ENCODE measurements at regions not wholly inside any gene's neighbourhood (a gene's known extent, or its start where the extent isn't known, plus 50 kb on each side); places are given as distances from the start of the nearest gene placed in this dataset.
A peak's percentile ranks its signal among the peaks of the same experiment; 100 is the strongest.

DNA sequence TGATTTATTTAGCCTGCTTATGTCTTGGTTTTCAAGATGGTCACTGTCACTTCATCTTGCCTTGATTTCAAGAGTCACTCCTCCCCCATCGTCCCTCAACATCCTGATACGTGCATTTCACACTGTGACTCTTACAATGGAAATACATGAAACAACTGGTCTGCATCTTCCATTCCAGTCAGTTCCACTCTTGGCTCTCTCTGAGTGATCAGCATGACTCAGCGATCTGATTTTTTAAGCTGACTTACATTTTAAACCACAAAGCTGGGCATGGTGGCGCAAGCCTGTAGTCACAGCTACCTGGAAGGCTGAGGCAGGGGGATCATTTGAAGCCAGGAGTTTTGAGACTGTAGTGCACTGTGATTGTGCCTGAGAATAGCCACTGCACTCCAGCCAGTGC, 271.2 kb upstream of the ROPN1 start:
- 86% methylated on average over 2 of the region's 4 CpGs for WGBS (ENCODE audit: insufficient coverage)
- peaks cover 7% of the 10 kb centered on the region for H3K4me1 ChIP-seq (ENCODE audit: control insufficient read depth, insufficient read depth, low read length)
- no peaks in the 10 kb centered on the region for H3K27me3 ChIP-seq (ENCODE audit: control insufficient read depth, insufficient read depth, low read length)
- no peaks in the 10 kb centered on the region for H3K36me3 ChIP-seq (ENCODE audit: control insufficient read depth, insufficient read depth, low read length)
- no peak for DNase-seq (ENCODE audit: low read depth in 4 of 6, low spot score in 6 of 6)
- no peak overlapping the region for H3K4me3 ChIP-seq (ENCODE audit: low read depth, low read length)
- no peak overlapping the region for H3K27ac ChIP-seq (ENCODE audit: low read depth, low read length)
- H3K9me3 ChIP-seq (ENCODE audit: control insufficient read depth, insufficient read depth, low read length) = no peaks in the 10 kb centered on the region

DNA sequence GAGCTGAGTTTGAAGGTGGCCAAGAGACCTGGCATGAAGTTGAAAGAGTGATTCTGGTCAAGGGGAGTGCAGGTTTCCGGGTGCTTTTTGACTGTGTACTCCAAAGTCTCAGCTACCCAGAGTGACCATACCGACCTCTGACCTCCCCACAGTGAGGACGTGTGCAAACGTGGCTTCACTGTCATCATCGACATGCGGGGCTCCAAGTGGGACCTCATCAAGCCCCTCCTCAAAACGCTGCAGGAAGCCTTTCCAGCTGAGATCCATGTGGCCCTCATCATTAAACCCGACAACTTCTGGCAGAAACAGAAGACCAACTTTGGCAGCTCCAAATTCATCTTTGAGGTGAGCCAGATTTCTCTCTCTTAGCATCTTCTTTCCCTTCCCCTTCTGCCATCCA, 272.4 kb upstream of the ROPN1 start:
- peaks cover 7% of the 10 kb centered on the region for H3K4me1 ChIP-seq (ENCODE audit: control insufficient read depth, insufficient read depth, low read length)

DNA sequence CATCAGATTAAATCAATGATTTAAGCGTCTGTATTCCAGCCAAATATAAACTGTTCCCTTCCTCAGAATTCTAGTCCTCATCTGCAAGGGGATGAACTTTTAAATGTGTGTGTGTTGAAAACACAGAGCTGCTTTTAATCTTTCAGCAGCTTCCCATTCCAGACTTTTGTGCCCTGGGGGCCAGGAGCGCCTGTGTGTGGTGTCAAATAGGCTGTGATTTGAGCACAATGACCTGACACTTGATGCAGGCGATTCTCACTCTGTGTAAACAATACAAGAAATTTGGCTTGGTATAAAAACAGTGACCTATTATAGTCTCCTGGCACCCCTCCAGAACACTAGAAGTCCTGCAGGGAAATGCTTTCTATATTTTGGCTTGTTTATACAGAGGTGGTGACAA, 274.6 kb upstream of the ROPN1 start:
- H3K4me1 ChIP-seq (ENCODE audit: control insufficient read depth, insufficient read depth, low read length) = peaks cover 3% of the 10 kb centered on the region
- peaks cover 7% of the 10 kb centered on the region for H3K36me3 ChIP-seq (ENCODE audit: control insufficient read depth, insufficient read depth, low read length)
- no peaks in the 10 kb centered on the region for H3K9me3 ChIP-seq (ENCODE audit: control insufficient read depth, insufficient read depth, low read length)
- WGBS (ENCODE audit: insufficient coverage) = no CpG with 5 or more reads among the region's 3 CpGs
- H3K4me3 ChIP-seq (ENCODE audit: low read depth, low read length) = no peak overlapping the region
- peak in 2 of 6 donors; percentile 41 to 44 for DNase-seq (ENCODE audit: low read depth in 4 of 6, low spot score in 6 of 6)
- no peak overlapping the region for H3K27ac ChIP-seq (ENCODE audit: low read depth, low read length)
- H3K27me3 ChIP-seq (ENCODE audit: control insufficient read depth, insufficient read depth, low read length) = no peaks in the 10 kb centered on the region

More for the DNA sequence above, 272.4 kb upstream of the ROPN1 start:
- H3K9me3 ChIP-seq (ENCODE audit: control insufficient read depth, insufficient read depth, low read length) = no peaks in the 10 kb centered on the region
- H3K4me3 ChIP-seq (ENCODE audit: low read depth, low read length) = no peak overlapping the region
- DNase-seq (ENCODE audit: low read depth in 4 of 6, low spot score in 6 of 6) = no peak
- H3K27ac ChIP-seq (ENCODE audit: low read depth, low read length) = no peak overlapping the region
- peaks cover 7% of the 10 kb centered on the region for H3K36me3 ChIP-seq (ENCODE audit: control insufficient read depth, insufficient read depth, low read length)
- WGBS (ENCODE audit: insufficient coverage) = 69% methylated on average over 8 of the region's 8 CpGs
- H3K27me3 ChIP-seq (ENCODE audit: control insufficient read depth, insufficient read depth, low read length) = no peaks in the 10 kb centered on the region

DNA sequence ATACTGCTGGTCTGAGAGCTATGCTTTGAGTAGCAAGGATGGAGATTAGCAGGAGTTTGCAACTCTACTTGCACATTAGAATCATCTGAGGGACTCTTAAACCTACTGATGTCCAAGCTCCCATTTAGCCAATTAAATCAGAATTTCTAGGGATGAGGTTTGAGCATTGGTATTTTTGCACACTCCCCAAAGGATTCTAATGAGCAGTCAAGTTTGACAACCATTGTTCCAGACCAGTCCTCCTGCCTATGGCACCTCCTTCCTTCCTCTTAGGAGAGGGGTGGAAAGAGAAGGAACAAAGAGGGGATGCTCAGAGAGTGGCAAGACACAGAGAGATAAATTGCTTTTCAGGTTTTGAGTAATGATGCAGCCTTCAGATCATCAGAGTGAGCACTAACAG, 275.5 kb upstream of the ROPN1 start:
- Histone ChIP-seq H3K4me1 (ENCODE audit: control insufficient read depth, insufficient read depth, low read length) (peaks cover 3% of the 10 kb centered on the region), H3K36me3 (ENCODE audit: control insufficient read depth, insufficient read depth, low read length) (peaks cover 7% of the 10 kb centered on the region), H3K27ac (ENCODE audit: low read depth, low read length) (no peak overlapping the region), H3K27me3 (ENCODE audit: control insufficient read depth, insufficient read depth, low read length) (no peaks in the 10 kb centered on the region), H3K4me3 (ENCODE audit: low read depth, low read length) (no peak overlapping the region), H3K9me3 (ENCODE audit: control insufficient read depth, insufficient read depth, low read length) (no peaks in the 10 kb centered on the region)
- no peak for DNase-seq (ENCODE audit: low read depth in 4 of 6, low spot score in 6 of 6)

DNA sequence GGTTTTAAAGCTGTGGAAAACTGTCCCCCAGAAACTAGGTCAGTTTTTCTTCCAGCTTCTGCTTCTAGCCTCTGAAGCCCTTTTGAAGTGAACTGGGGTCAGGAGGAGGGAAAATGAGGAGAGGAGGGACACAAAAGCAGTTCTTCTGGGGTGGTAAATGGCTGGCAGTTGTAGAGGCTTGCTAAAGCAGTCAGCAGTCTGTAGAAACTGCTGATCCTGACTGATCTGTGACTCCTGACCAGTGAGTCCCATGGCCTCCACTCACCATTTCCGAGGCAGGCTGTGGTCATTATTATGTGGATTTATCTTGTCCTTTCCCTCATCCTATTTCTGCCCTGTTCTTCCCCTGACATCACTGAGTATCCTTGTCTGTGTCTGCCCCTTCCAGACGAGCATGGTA, 276.4 kb upstream of the ROPN1 start:
- no peaks in the 10 kb centered on the region for H3K9me3 ChIP-seq (ENCODE audit: control insufficient read depth, insufficient read depth, low read length)
- H3K4me3 ChIP-seq (ENCODE audit: low read depth, low read length) = no peak overlapping the region
- peaks cover 7% of the 10 kb centered on the region for H3K36me3 ChIP-seq (ENCODE audit: control insufficient read depth, insufficient read depth, low read length)
- H3K27me3 ChIP-seq (ENCODE audit: control insufficient read depth, insufficient read depth, low read length) = no peaks in the 10 kb centered on the region
- H3K27ac ChIP-seq (ENCODE audit: low read depth, low read length) = no peak overlapping the region
- WGBS (ENCODE audit: insufficient coverage) = 63% methylated on average over 1 of the region's 2 CpGs
- DNase-seq (ENCODE audit: low read depth in 4 of 6, low spot score in 6 of 6) = no peak
- H3K4me1 ChIP-seq (ENCODE audit: control insufficient read depth, insufficient read depth, low read length) = peaks cover 3% of the 10 kb centered on the region

DNA sequence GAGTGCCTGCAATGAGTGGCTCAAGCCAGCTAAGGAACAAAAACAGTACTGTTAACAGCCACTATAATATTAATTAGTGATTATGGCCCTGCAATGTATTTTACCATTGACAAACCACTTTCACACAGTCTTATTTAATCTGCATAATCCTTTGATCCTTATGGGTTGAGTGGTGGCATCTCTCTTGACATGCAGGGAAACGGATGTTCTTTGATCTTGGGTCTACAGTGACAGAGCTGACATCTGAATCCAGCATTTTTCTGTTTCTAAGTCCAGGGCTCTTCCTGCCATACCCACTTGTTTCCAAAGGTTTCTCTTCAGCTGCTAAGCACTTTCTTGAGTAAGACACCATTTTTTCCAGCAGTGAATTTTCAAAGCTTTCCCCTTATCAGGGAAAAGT, 277.7 kb upstream of the ROPN1 start:
- peak in 1 of 6 donors; percentile 24 for DNase-seq (ENCODE audit: low read depth in 4 of 6, low spot score in 6 of 6)
- 45% methylated on average over 1 of the region's 1 CpG for WGBS (ENCODE audit: insufficient coverage)
- H3K27ac ChIP-seq (ENCODE audit: low read depth, low read length) = no peak overlapping the region
- H3K27me3 ChIP-seq (ENCODE audit: control insufficient read depth, insufficient read depth, low read length) = no peaks in the 10 kb centered on the region
- H3K9me3 ChIP-seq (ENCODE audit: control insufficient read depth, insufficient read depth, low read length) = no peaks in the 10 kb centered on the region
- peaks cover 7% of the 10 kb centered on the region for H3K36me3 ChIP-seq (ENCODE audit: control insufficient read depth, insufficient read depth, low read length)
- H3K4me1 ChIP-seq (ENCODE audit: control insufficient read depth, insufficient read depth, low read length) = peaks cover 6% of the 10 kb centered on the region
- H3K4me3 ChIP-seq (ENCODE audit: low read depth, low read length) = no peak overlapping the region

DNA sequence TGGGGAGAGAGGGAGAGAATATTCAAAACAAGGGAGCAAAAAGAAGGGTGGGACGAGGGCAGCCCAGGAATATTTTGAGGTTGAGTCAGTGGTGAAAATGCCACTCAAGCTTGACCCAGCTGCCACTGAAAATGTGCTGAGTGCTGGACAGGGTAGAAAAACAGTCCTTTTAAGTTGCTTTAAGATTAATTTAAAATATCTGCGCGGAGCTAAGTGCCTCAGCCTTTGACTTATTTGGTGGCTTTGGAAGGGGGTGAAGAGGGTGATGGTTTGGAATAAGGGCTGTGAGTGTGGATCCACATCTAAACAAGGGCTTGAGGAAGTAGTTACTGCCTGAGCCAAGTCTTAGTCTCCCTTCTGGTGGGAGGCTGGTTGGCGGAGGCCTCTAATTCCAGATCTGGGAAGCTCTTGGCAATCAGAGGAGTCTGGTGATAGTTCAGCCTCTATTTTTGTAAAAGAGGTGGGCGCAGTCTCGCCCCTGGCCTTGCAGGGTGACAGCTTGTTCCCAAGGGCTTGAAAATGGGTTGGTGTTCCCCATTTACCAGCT, 280.8 kb upstream of the ROPN1 start:
- H3K27me3 ChIP-seq (ENCODE audit: control insufficient read depth, insufficient read depth, low read length) = no peaks in the 10 kb centered on the region
- H3K36me3 ChIP-seq (ENCODE audit: control insufficient read depth, insufficient read depth, low read length) = peaks cover 7% of the 10 kb centered on the region
- peaks cover 13% of the 10 kb centered on the region for H3K4me1 ChIP-seq (ENCODE audit: control insufficient read depth, insufficient read depth, low read length)
- DNase-seq (ENCODE audit: low read depth in 4 of 6, low spot score in 6 of 6) = no peak
- WGBS (ENCODE audit: insufficient coverage) = 90% methylated on average over 4 of the region's 6 CpGs
- H3K4me3 ChIP-seq (ENCODE audit: low read depth, low read length) = no peak overlapping the region
- no peak overlapping the region for H3K27ac ChIP-seq (ENCODE audit: low read depth, low read length)
- no peaks in the 10 kb centered on the region for H3K9me3 ChIP-seq (ENCODE audit: control insufficient read depth, insufficient read depth, low read length)

DNA sequence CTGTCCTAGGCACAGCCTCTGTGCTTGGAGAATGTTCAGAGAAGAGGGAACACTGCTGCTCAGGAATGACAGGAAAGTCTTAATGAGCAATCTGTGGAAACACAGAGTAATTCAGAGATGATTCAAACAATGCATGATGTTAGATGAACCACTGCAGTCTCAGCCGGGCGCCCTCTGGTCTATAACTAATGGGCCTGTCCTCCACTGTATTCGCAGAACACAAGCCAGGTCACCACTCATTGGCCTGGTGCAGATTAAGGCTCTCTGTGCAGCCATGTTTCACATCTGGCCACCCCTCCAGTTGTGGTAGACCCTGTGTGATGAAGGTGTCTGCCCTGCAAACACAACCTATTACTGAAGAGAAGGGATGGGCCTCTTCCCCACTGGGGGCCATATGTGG, 281.7 kb upstream of the ROPN1 start:
- H3K27ac ChIP-seq (ENCODE audit: low read depth, low read length) = no peak overlapping the region
- H3K4me1 ChIP-seq (ENCODE audit: control insufficient read depth, insufficient read depth, low read length) = peaks cover 13% of the 10 kb centered on the region
- 100% methylated on average over 3 of the region's 3 CpGs for WGBS (ENCODE audit: insufficient coverage)

DNA sequence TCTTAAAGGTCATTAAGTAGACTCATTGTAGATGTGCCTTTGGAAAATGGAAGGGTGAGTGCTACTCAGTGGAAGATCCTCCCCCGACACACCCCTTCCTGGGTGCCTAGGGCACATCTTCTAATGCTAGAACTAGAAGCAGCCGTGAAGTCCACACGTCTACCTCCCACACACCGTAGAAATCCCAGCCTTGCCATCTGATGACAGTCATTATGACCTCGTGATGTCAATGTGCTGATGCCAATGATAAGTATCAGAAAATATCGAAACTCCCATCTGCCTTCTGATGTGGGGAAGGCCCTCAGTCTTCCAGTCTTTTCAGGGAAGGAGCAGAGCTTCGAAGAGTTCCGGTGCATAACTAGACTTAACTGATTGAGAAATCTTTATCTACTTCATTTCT, 282.1 kb upstream of the ROPN1 start:
- 100% methylated on average over 3 of the region's 8 CpGs for WGBS (ENCODE audit: insufficient coverage)
- H3K27ac ChIP-seq (ENCODE audit: low read depth, low read length) = no peak overlapping the region

More for the DNA sequence above, 281.7 kb upstream of the ROPN1 start:
- H3K4me3 ChIP-seq (ENCODE audit: low read depth, low read length) = no peak overlapping the region
- no peaks in the 10 kb centered on the region for H3K9me3 ChIP-seq (ENCODE audit: control insufficient read depth, insufficient read depth, low read length)
- H3K27me3 ChIP-seq (ENCODE audit: control insufficient read depth, insufficient read depth, low read length) = no peaks in the 10 kb centered on the region
- no peak for DNase-seq (ENCODE audit: low read depth in 4 of 6, low spot score in 6 of 6)
- H3K36me3 ChIP-seq (ENCODE audit: control insufficient read depth, insufficient read depth, low read length) = peaks cover 5% of the 10 kb centered on the region

DNA sequence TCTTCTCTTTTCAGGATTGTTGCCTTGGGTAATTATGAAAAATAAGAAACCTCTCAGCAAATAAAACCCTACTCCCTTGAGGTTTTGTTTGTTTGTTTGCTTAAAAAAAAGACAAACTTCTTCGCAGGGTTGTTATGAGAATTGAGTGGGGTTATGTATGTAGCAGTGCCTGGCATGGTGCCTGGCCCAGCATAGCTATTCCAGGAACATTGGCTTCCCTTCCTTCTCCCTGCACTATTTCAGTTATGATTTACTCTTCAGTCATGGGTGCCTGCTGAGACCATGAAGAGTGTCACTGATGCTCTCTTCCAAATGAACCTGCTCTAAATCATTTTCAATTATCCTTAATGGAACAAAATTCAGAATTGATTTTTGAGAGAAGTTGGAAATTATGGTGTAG, 283.5 kb upstream of the ROPN1 start:
- WGBS (ENCODE audit: insufficient coverage) = no CpG with 5 or more reads among the region's 1 CpG
- peaks cover 13% of the 10 kb centered on the region for H3K4me1 ChIP-seq (ENCODE audit: control insufficient read depth, insufficient read depth, low read length)
- no peak overlapping the region for H3K4me3 ChIP-seq (ENCODE audit: low read depth, low read length)
- peak in 2 of 6 donors; percentile 39 to 55 for DNase-seq (ENCODE audit: low read depth in 4 of 6, low spot score in 6 of 6)
- no peaks in the 10 kb centered on the region for H3K9me3 ChIP-seq (ENCODE audit: control insufficient read depth, insufficient read depth, low read length)
- H3K27ac ChIP-seq (ENCODE audit: low read depth, low read length) = no peak overlapping the region
- H3K36me3 ChIP-seq (ENCODE audit: control insufficient read depth, insufficient read depth, low read length) = no peaks in the 10 kb centered on the region
- H3K27me3 ChIP-seq (ENCODE audit: control insufficient read depth, insufficient read depth, low read length) = no peaks in the 10 kb centered on the region

More for the DNA sequence above, 282.1 kb upstream of the ROPN1 start:
- H3K36me3 ChIP-seq (ENCODE audit: control insufficient read depth, insufficient read depth, low read length) = peaks cover 1% of the 10 kb centered on the region
- DNase-seq (ENCODE audit: low read depth in 4 of 6, low spot score in 6 of 6) = no peak
- no peaks in the 10 kb centered on the region for H3K9me3 ChIP-seq (ENCODE audit: control insufficient read depth, insufficient read depth, low read length)
- no peaks in the 10 kb centered on the region for H3K27me3 ChIP-seq (ENCODE audit: control insufficient read depth, insufficient read depth, low read length)
- H3K4me1 ChIP-seq (ENCODE audit: control insufficient read depth, insufficient read depth, low read length) = peaks cover 13% of the 10 kb centered on the region
- H3K4me3 ChIP-seq (ENCODE audit: low read depth, low read length) = no peak overlapping the region
